ENCODE measurements at regions not wholly inside any gene's neighbourhood (a gene's known extent, or its start where the extent isn't known, plus 50 kb on each side); places are given as distances from the start of the nearest gene placed in this dataset.

GRCh38 chr10:83229991-83230390 lies 909.3 kb upstream of the GHITM start:
- ATAC-seq (no peak), DNase-seq (no peak)
- Histone ChIP-seq H3K9me3 (no peaks in the 10 kb centered on the region), H3K4me1 (no peaks in the 10 kb centered on the region), H3K27me3 (no peaks in the 10 kb centered on the region), H3K4me3 (no peak overlapping the region), H3K27ac (no peak overlapping the region), H3K36me3 (no peaks in the 10 kb centered on the region)
- 62% methylated on average over 6 of the region's 8 CpGs for WGBS (ENCODE audit: insufficient coverage, low coverage, low lambda C conversion rate, missing lambda C conversion rate)
- TF ChIP-seq POLR2A (IDR thresholded peaks at IDR 0.05), result no peak
- no peak for TF ChIP-seq CTCF (IDR thresholded peaks at IDR 0.05)
- intact Hi-C loops (cut with DNase I), result no loop called here

DNA sequence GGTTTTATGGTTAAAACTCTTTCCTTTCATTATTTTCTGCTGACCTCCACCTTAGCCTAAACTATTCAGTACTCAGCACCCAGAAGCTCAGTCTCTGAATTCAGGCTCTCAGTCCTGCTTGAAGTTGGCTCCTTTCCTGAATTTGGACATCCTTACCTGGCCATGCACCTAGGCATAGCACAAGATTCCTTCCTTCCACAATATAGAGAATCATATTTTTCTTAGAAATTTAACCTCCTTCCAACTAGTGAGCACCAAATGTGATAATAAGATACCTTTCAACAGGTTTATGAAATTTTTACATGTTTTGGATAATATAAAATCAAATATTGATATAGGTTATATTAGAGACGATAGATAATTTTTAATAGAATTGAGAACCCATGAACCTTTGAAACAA lies 905.6 kb upstream of the GHITM start:
- no peaks in the 10 kb centered on the region for H3K27me3 ChIP-seq
- H3K9me3 ChIP-seq, result no peaks in the 10 kb centered on the region
- H3K4me1 ChIP-seq, result no peaks in the 10 kb centered on the region
- DNase-seq (no peak), ATAC-seq (no peak)
- WGBS (ENCODE audit: insufficient coverage, low coverage, low lambda C conversion rate, missing lambda C conversion rate), result 47% methylated on average over 1 of the region's 1 CpG
- no peak overlapping the region for H3K27ac ChIP-seq
- no peak for TF ChIP-seq POLR2A (IDR thresholded peaks at IDR 0.05)
- H3K4me3 ChIP-seq, result no peak overlapping the region
- H3K36me3 ChIP-seq, result no peaks in the 10 kb centered on the region
- intact Hi-C loops (cut with DNase I), result no loop called here

- DNase-seq (no peak), ATAC-seq (no peak)
- intact Hi-C loops (cut with DNase I), result no loop called here
- H3K27ac ChIP-seq, result no peak overlapping the region
- WGBS (ENCODE audit: insufficient coverage, low coverage, low lambda C conversion rate, missing lambda C conversion rate), result 59% methylated on average over 4 of the region's 4 CpGs
- no peaks in the 10 kb centered on the region for H3K27me3 ChIP-seq
- H3K36me3 ChIP-seq, result no peaks in the 10 kb centered on the region
- H3K4me1 ChIP-seq, result no peaks in the 10 kb centered on the region
- H3K9me3 ChIP-seq, result no peaks in the 10 kb centered on the region
- no peak for TF ChIP-seq POLR2A (IDR thresholded peaks at IDR 0.05)
- no peak for TF ChIP-seq CTCF (IDR thresholded peaks at IDR 0.05)
- H3K4me3 ChIP-seq, result no peak overlapping the region
Observed at GRCh38 chr10:83248106-83248631, 891.1 kb upstream of the GHITM start.

DNA sequence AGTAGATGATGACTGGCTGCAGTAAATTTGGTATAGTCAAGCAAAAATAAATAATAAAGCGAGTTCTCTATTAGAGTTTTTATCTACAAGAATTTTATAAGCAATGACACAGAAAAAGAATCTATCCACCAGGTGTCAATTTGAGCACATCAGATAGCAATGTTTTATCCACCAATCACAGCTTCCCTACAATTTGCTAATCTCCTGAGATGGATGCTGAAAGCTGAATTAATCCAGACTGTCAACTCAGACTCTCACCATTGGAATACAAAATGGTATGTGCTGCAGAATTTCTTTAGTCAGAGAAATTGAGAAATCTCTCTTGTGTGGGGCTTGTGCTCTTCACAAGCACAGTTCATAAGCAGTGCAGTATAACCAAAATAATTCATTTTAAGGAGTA lies 888.9 kb upstream of the GHITM start:
- Histone ChIP-seq H3K9me3 (no peaks in the 10 kb centered on the region), H3K27ac (no peak overlapping the region), H3K36me3 (no peaks in the 10 kb centered on the region), H3K4me3 (no peak overlapping the region), H3K27me3 (no peaks in the 10 kb centered on the region), H3K4me1 (no peaks in the 10 kb centered on the region)
- DNase-seq (no peak), ATAC-seq (no peak)
- WGBS (ENCODE audit: insufficient coverage, low coverage, low lambda C conversion rate, missing lambda C conversion rate), result 58% methylated on average over 1 of the region's 1 CpG
- TF ChIP-seq POLR2A (IDR thresholded peaks at IDR 0.05), result no peak
- no peak for TF ChIP-seq CTCF (IDR thresholded peaks at IDR 0.05)
- intact Hi-C loops (cut with DNase I), result no loop called here

DNA sequence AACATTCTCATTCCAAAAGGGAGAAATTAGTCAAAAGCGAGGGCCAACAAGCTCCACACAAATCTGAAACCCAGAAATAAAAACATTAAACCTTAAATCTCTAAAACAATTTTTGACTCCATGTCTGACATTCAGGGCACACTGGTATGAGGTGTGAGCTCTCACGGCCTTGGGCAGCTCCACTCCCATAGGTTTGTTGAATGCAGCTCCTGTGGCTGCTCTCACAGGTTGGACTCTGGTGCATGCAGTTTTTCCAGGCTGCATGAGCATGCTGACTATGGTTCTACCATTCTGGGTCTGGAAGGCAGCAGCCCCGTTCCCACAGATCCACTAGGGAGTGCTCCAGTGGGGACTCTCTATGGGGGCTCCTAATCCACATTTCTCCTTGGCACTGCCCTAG lies 887.1 kb upstream of the GHITM start:
- TF ChIP-seq CTCF (IDR thresholded peaks at IDR 0.05) (no peak), POLR2A (IDR thresholded peaks at IDR 0.05) (no peak)
- ATAC-seq, result peak in 3 of 4 donors; percentile 18 to 58 (median 22)
- H3K36me3 ChIP-seq, result no peaks in the 10 kb centered on the region
- no peaks in the 10 kb centered on the region for H3K4me1 ChIP-seq
- no peak overlapping the region for H3K4me3 ChIP-seq
- no peaks in the 10 kb centered on the region for H3K9me3 ChIP-seq
- WGBS (ENCODE audit: insufficient coverage, low coverage, low lambda C conversion rate, missing lambda C conversion rate), result 51% methylated on average over 3 of the region's 3 CpGs
- DNase-seq, result no peak
- intact Hi-C loops (cut with DNase I), result no loop called here
- H3K27me3 ChIP-seq, result no peaks in the 10 kb centered on the region
- H3K27ac ChIP-seq, result no peak overlapping the region
